Vagina (tissue), 2 donors: ENCODE measurements at regions not wholly inside any gene's neighbourhood (a gene's known extent, or its start where the extent isn't known, plus 50 kb on each side); places are given as distances from the start of the nearest gene placed in this dataset.

Experiments
- DNase-seq, 2 donors: peaks; one replicate each; pipeline ENCODE4 v3.0.0-alpha.2; 2017; ENCODE audit errors: extremely low spot score in 2 of 2
- H3K27ac ChIP-seq: fragments of 200-600 bp; sonication (generic); one replicate; pipeline ENCODE4 v1.5.1; 2019
- H3K27me3 ChIP-seq: fragments of 200-600 bp; sonication (generic); one replicate; pipeline ENCODE4 v1.5.1; 2019
- H3K36me3 ChIP-seq, 2 donors: fragments of 200-600 bp; sonication (generic); one replicate each; pipeline ENCODE4 v1.5.1; 2017 to 2019
- H3K4me1 ChIP-seq: fragments of 200-600 bp; sonication (generic); one replicate; pipeline ENCODE4 v1.5.1; 2019
- H3K4me3 ChIP-seq, 2 donors: fragments of 200-600 bp; sonication (generic); 1 replicate in 1 of 2; 2 replicates in 1 of 2; pipeline ENCODE4 v1.5.1; 2016 to 2019
- H3K9me3 ChIP-seq: fragments of 200-600 bp; sonication (generic); one replicate; pipeline ENCODE4 v1.5.1; 2019
- POLR2A ChIP-seq, 2 donors: fragments of 450-650 bp; IDR thresholded peaks; one replicate each; pipeline ENCODE4 v1.6.1; 2017; ENCODE audit warnings: antibody characterized with exemption in 2 of 2, mild to moderate bottlenecking in 2 of 2, moderate library complexity in 2 of 2
- POLR2AphosphoS5 ChIP-seq, 2 donors: sonication (generic); formaldehyde crosslinking; IDR thresholded peaks; one replicate each; pipeline ENCODE4 v1.9.0; 2017; ENCODE audit warnings: antibody characterized with exemption in 2 of 2, mild to moderate bottlenecking in 2 of 2, low read depth in 1 of 2; ENCODE audit not compliant: insufficient read depth in 1 of 2
- intact Hi-C: fragments of 100-400 bp; cut with DNase I; formaldehyde crosslinking; loops from one replicate; pipeline ENCODE4 v1.15.1; 2023
- TF ChIP-seq, protein P1 (sequence below), 3 experiments: fragments of 450-650 bp in 2 of 3; fragments of 200-600 bp in 1 of 3; sonication (generic) in 1 of 3; IDR thresholded peaks; one replicate each; pipeline ENCODE4 v1.5.1; 2017 to 2019; ENCODE audit warnings: antibody characterized with exemption in 3 of 3, mild to moderate bottlenecking in 2 of 3, moderate library complexity in 2 of 3

DNA sequence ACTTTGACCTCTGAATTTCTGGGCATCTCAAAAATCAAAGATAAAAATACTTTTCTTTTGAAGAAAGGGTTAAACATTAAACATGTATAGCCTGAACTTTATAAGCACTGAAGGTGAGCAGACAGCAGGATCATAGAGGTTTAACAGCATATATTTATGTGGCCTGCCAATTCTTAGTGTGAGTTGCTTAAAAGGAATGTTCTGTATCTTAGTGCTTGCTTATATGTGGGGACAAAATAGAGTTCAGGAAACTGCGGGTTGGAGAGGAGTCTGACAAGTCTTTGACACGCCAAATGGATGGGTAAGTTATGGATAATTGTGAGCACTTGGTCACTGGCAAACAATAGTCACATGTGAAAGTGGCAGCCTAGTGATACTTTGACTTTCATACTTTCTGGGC is 1419.4 kb upstream of the SPRY2 start:
- H3K27ac ChIP-seq, result no peak overlapping the region
- H3K9me3 ChIP-seq, result no peaks in the 10 kb centered on the region
- no peak overlapping the region for H3K4me3 ChIP-seq
- H3K36me3 ChIP-seq, result no peaks in the 10 kb centered on the region
- no peaks in the 10 kb centered on the region for H3K4me1 ChIP-seq
- no peak for TF ChIP-seq POLR2A (IDR thresholded peaks at IDR 0.05)
- TF ChIP-seq, protein P1, sequence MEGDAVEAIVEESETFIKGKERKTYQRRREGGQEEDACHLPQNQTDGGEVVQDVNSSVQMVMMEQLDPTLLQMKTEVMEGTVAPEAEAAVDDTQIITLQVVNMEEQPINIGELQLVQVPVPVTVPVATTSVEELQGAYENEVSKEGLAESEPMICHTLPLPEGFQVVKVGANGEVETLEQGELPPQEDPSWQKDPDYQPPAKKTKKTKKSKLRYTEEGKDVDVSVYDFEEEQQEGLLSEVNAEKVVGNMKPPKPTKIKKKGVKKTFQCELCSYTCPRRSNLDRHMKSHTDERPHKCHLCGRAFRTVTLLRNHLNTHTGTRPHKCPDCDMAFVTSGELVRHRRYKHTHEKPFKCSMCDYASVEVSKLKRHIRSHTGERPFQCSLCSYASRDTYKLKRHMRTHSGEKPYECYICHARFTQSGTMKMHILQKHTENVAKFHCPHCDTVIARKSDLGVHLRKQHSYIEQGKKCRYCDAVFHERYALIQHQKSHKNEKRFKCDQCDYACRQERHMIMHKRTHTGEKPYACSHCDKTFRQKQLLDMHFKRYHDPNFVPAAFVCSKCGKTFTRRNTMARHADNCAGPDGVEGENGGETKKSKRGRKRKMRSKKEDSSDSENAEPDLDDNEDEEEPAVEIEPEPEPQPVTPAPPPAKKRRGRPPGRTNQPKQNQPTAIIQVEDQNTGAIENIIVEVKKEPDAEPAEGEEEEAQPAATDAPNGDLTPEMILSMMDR (IDR thresholded peaks at IDR 0.05), result no peak
- TF ChIP-seq POLR2AphosphoS5 (IDR thresholded peaks at IDR 0.05; ENCODE audit: insufficient read depth in 1 of 2, low read depth in 1 of 2), result no peak
- DNase-seq, result no peak
- no peaks in the 10 kb centered on the region for H3K27me3 ChIP-seq
- intact Hi-C loops, result no loop called here

DNA sequence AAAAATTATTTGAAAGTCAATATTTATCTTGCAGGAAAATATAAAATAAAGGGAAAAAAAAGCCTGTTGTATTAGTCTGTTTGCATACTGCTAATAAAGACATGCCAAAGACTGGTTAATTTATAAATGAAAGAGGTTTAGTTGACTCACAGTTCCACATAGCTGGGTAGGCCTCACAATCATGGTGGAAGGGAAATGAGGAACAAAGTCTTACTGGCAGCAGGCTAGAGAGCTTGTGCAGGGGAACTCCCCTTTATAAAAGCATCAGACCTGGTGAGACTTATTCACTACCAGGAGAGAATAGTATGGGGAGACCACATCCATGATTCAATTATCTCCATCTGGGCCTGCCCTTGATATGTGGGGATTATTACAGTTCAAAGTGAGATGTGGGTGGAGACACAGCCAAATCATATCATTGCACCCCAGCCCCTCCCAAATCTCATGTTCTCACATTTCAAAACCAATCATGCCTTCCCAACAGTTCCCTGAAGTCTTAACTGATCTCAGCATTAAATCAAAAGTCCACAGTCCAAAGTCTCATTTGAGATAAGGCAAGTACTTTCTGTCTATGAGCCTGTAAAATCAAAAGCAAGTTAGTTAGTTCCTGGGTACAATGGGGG is 1416.5 kb upstream of the SPRY2 start:
- Histone ChIP-seq H3K27ac (no peak overlapping the region), H3K27me3 (no peaks in the 10 kb centered on the region), H3K9me3 (no peaks in the 10 kb centered on the region), H3K4me1 (no peaks in the 10 kb centered on the region), H3K36me3 (no peaks in the 10 kb centered on the region), H3K4me3 (no peak overlapping the region)
- TF ChIP-seq, protein P1 (IDR thresholded peaks at IDR 0.05), result no peak
- no peak for TF ChIP-seq POLR2A (IDR thresholded peaks at IDR 0.05)
- no peak for TF ChIP-seq POLR2AphosphoS5 (IDR thresholded peaks at IDR 0.05; ENCODE audit: insufficient read depth in 1 of 2, low read depth in 1 of 2)
- intact Hi-C loops, result no loop called here
- no peak for DNase-seq

DNA sequence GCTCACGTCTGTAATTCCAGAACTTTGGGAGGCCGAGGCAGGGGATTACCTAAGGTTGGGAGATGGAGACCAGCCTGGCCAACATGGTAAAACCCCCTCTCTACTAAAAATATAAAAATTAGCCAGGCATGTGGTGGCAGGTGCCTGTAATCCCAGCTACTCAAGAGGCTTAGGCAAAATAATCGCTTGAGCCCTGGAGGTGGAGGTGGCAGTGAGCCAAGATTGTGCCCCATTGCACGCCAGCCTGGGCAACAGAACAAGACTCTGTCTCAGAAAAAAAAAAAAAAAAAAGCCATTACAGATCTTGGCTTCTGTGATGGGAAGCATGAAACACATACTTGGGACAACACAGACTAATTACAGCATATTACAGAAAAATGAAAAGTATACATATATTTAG is 1404.5 kb upstream of the SPRY2 start:
- DNase-seq, result no peak
- TF ChIP-seq POLR2A (IDR thresholded peaks at IDR 0.05) (no peak), POLR2AphosphoS5 (IDR thresholded peaks at IDR 0.05; ENCODE audit: insufficient read depth in 1 of 2, low read depth in 1 of 2) (no peak)
- intact Hi-C loops, result no loop called here
- Histone ChIP-seq H3K27ac (no peak overlapping the region), H3K4me3 (no peak overlapping the region), H3K4me1 (no peaks in the 10 kb centered on the region), H3K36me3 (no peaks in the 10 kb centered on the region), H3K27me3 (no peaks in the 10 kb centered on the region), H3K9me3 (no peaks in the 10 kb centered on the region)

DNA sequence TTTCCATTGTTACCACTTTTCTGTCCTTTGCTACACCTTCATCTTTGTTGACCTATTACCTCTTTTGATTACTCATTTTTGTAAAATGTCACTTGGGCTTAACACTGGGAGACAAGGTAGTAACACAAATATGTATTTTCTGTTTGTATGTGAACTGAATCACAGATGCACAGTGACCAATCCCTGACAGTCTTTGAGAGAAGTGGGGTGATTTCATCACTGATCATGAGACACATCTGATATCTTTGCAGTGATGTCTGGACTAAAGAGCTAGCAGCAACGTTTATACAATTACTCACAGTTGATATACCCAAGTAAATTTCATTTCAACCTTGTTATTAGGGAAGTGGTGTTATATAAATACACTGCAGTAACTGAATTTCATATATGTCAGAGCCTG is 1397.4 kb upstream of the SPRY2 start:
- TF ChIP-seq POLR2AphosphoS5 (IDR thresholded peaks at IDR 0.05; ENCODE audit: insufficient read depth in 1 of 2, low read depth in 1 of 2) (no peak), POLR2A (IDR thresholded peaks at IDR 0.05) (no peak)
- TF ChIP-seq, protein P1 (IDR thresholded peaks at IDR 0.05), result no peak
- H3K27ac ChIP-seq, result no peak overlapping the region
- H3K27me3 ChIP-seq, result no peaks in the 10 kb centered on the region
- H3K4me3 ChIP-seq, result no peak overlapping the region
- H3K4me1 ChIP-seq, result no peaks in the 10 kb centered on the region
- DNase-seq, result no peak
- intact Hi-C loops, result no loop called here
- no peaks in the 10 kb centered on the region for H3K9me3 ChIP-seq
- no peaks in the 10 kb centered on the region for H3K36me3 ChIP-seq

DNA sequence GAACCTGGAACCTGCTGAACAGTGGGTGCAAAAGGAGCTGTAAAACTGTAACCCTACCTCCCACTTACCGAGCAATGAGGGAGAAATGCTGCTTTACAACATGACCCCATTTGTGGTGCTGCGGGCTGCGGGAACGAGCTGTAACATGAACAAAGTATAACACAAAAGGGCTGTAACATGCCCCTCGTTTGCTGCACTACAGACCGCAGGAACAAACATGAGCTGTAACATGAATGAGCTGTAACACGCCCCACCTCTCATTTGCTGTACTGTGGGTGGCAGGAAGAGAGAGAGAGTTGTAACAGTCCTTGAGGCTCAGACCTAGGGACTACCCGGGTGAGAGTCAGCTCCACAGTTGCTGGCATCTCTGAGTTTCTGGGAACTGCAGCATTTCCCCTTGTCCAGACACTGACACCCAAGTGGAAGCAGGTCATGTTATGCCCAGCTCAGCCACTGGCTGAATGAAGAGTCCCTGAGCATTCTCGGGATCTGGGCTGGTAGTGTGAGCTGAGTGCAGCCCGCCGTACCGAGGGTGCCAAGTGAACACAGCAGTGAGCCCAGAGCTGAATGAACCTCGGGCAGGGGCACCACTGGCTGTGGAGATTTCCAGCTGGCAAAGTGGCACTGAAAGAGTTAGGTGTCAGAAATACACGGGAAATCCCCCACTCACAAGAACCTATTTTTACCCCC is 1385.3 kb upstream of the SPRY2 start:
- TF ChIP-seq POLR2A (IDR thresholded peaks at IDR 0.05) (no peak), POLR2AphosphoS5 (IDR thresholded peaks at IDR 0.05; ENCODE audit: insufficient read depth in 1 of 2, low read depth in 1 of 2) (no peak)
- TF ChIP-seq, protein P1 (IDR thresholded peaks at IDR 0.05), result no peak
- Histone ChIP-seq H3K4me3 (no peak overlapping the region), H3K36me3 (no peaks in the 10 kb centered on the region), H3K27ac (no peak overlapping the region), H3K27me3 (no peaks in the 10 kb centered on the region), H3K9me3 (no peaks in the 10 kb centered on the region), H3K4me1 (no peaks in the 10 kb centered on the region)
- intact Hi-C loops, result no loop called here
- DNase-seq, result no peak
